ENCODE measurements at regions not wholly inside any gene's neighbourhood (a gene's known extent, or its start where the extent isn't known, plus 50 kb on each side); places are given as distances from the start of the nearest gene placed in this dataset.

DNA sequence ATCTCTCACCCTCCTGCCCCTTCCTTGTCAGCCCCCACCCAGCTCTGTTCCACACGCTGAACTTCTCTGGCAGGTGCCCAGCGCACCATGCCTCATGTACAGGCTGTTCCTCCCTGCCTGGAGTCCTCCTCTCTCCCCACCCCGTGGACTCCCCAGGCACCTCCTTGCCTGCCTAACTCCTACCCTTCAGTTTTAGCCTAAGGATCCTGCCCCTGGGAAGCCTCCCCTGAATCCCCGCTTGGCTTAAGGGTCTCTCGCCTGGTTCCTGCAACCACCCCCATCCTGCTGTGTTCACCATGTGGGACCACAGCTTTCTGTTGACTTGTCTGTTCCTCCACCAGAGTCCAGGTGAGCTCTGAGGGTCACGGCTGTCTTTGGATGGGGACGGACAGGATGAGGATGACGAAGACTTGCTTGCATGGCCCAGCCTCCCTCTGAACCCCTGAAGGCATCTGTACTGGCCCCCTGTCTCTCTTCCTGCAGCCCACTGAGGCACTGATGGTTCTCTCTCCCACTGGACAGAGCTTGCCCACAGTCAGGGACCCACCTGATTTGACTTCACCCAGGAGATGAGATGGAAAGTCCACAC lies 153.2 kb upstream of the C1orf174 start:
- no peaks in the 10 kb centered on the region for H3K27me3 ChIP-seq (ENCODE audit: insufficient read depth, insufficient read length)
- no peak overlapping the region for H3K4me3 ChIP-seq (ENCODE audit: insufficient read length, low read depth)
- H3K4me1 ChIP-seq (ENCODE audit: insufficient read depth, insufficient read length): peaks cover 6% of the 10 kb centered on the region
- no peaks in the 10 kb centered on the region for H3K36me3 ChIP-seq (ENCODE audit: insufficient read depth, insufficient read length, low read length)
- TF ChIP-seq SUZ12 (IDR thresholded peaks at IDR 0.05; ENCODE audit: extremely low read depth, insufficient read depth, insufficient read length) (no peak), ZNF274 (IDR thresholded peaks at IDR 0.05; ENCODE audit: low read depth, low read length) (no peak), YY1 (IDR thresholded peaks at IDR 0.05; ENCODE audit: insufficient read depth, insufficient read length) (no peak)
- no peak overlapping the region for H3K9ac ChIP-seq (ENCODE audit: insufficient read length, low read depth)
- no peaks in the 10 kb centered on the region for H3K9me3 ChIP-seq (ENCODE audit: insufficient read depth, low read length)
- DNase-seq (ENCODE audit: low read depth, low spot score): no peak

DNA sequence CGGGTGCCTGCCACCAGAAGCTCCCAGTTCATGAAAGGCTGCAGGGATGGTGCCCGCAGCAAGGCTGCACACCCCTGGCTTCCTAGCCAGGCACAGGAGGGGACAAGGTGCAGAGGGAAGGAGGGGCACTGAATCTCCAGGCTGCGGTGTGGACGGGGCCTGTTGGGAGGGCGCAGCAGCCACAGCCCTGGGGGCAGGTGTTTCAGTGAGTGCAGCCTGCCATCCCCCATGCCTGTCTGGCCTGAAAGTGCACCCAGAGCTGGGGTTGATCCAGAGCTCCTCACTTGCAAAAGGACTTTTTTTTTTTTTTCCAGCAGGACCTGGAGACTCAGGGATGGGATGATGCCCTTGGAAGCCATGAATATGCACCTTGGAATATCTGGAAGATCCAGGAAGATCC lies 153.7 kb upstream of the C1orf174 start:
- H3K27me3 ChIP-seq (ENCODE audit: insufficient read depth, insufficient read length): no peaks in the 10 kb centered on the region
- no peaks in the 10 kb centered on the region for H3K36me3 ChIP-seq (ENCODE audit: insufficient read depth, insufficient read length, low read length)
- no peak overlapping the region for H3K4me3 ChIP-seq (ENCODE audit: insufficient read length, low read depth)
- DNase-seq (ENCODE audit: low read depth, low spot score): no peak
- H3K4me1 ChIP-seq (ENCODE audit: insufficient read depth, insufficient read length): peaks cover 6% of the 10 kb centered on the region
- H3K9me3 ChIP-seq (ENCODE audit: insufficient read depth, low read length): no peaks in the 10 kb centered on the region
- no peak for TF ChIP-seq SUZ12 (IDR thresholded peaks at IDR 0.05; ENCODE audit: extremely low read depth, insufficient read depth, insufficient read length)
- TF ChIP-seq YY1 (IDR thresholded peaks at IDR 0.05; ENCODE audit: insufficient read depth, insufficient read length): no peak
- TF ChIP-seq ZNF274 (IDR thresholded peaks at IDR 0.05; ENCODE audit: low read depth, low read length): no peak
- no peak overlapping the region for H3K9ac ChIP-seq (ENCODE audit: insufficient read length, low read depth)

DNA sequence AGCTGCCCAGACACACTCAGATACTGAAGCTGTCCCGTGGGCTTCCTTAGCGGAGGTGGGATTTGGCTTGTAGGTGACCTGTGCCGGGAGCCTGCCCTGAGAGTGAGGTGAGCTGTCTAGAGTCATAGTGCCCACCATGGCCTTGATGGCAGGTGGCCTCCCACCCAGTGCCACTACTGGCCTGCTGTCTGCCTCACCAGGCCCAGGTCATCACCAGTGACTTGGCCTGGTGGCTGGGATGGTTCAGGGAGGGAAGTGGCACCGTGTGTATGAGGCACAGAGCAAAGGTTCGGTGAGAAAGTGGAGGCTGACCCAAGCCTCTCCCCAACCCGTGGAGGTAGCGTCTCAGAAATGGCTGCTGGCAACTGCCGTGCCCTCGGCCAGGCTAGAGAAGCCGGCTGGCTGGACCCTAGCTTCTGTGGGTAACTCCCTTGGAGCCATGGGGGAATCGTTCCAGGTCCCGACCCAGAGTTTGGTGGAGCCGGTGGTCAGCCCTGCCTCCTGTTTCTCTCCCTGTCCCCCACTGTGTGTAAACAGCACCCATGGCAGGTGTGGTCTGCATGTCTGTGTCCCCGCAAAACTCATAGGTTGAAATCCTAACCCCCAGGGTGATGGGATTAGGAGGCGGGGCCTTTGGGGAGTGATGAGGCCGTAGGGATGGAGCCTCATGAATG lies 155.4 kb upstream of the C1orf174 start:
- H3K36me3 ChIP-seq (ENCODE audit: insufficient read depth, insufficient read length, low read length): no peaks in the 10 kb centered on the region
- no peak for DNase-seq (ENCODE audit: low read depth, low spot score)
- H3K27me3 ChIP-seq (ENCODE audit: insufficient read depth, insufficient read length): no peaks in the 10 kb centered on the region
- TF ChIP-seq ZNF274 (IDR thresholded peaks at IDR 0.05; ENCODE audit: low read depth, low read length): no peak
- no peak for TF ChIP-seq YY1 (IDR thresholded peaks at IDR 0.05; ENCODE audit: insufficient read depth, insufficient read length)
- no peak for TF ChIP-seq SUZ12 (IDR thresholded peaks at IDR 0.05; ENCODE audit: extremely low read depth, insufficient read depth, insufficient read length)
- no peak overlapping the region for H3K4me3 ChIP-seq (ENCODE audit: insufficient read length, low read depth)
- no peaks in the 10 kb centered on the region for H3K9me3 ChIP-seq (ENCODE audit: insufficient read depth, low read length)
- H3K9ac ChIP-seq (ENCODE audit: insufficient read length, low read depth): no peak overlapping the region
- peaks cover 6% of the 10 kb centered on the region for H3K4me1 ChIP-seq (ENCODE audit: insufficient read depth, insufficient read length)

GRCh38 chr1:4056422-4056821 lies 156.3 kb upstream of the C1orf174 start:
- DNase-seq (ENCODE audit: low read depth, low spot score): no peak
- TF ChIP-seq SUZ12 (IDR thresholded peaks at IDR 0.05; ENCODE audit: extremely low read depth, insufficient read depth, insufficient read length) (no peak), ZNF274 (IDR thresholded peaks at IDR 0.05; ENCODE audit: low read depth, low read length) (no peak), YY1 (IDR thresholded peaks at IDR 0.05; ENCODE audit: insufficient read depth, insufficient read length) (no peak)
- Histone ChIP-seq H3K4me1 (ENCODE audit: insufficient read depth, insufficient read length) (peaks cover 6% of the 10 kb centered on the region), H3K9ac (ENCODE audit: insufficient read length, low read depth) (no peak overlapping the region), H3K27me3 (ENCODE audit: insufficient read depth, insufficient read length) (no peaks in the 10 kb centered on the region), H3K4me3 (ENCODE audit: insufficient read length, low read depth) (no peak overlapping the region), H3K36me3 (ENCODE audit: insufficient read depth, insufficient read length, low read length) (no peaks in the 10 kb centered on the region), H3K9me3 (ENCODE audit: insufficient read depth, low read length) (no peaks in the 10 kb centered on the region)

- Histone ChIP-seq H3K9me3 (ENCODE audit: insufficient read depth, low read length) (no peaks in the 10 kb centered on the region), H3K9ac (ENCODE audit: insufficient read length, low read depth) (no peak overlapping the region), H3K36me3 (ENCODE audit: insufficient read depth, insufficient read length, low read length) (no peaks in the 10 kb centered on the region), H3K4me1 (ENCODE audit: insufficient read depth, insufficient read length) (peaks cover 6% of the 10 kb centered on the region), H3K4me3 (ENCODE audit: insufficient read length, low read depth) (no peak overlapping the region), H3K27me3 (ENCODE audit: insufficient read depth, insufficient read length) (no peaks in the 10 kb centered on the region)
- TF ChIP-seq SUZ12 (IDR thresholded peaks at IDR 0.05; ENCODE audit: extremely low read depth, insufficient read depth, insufficient read length) (no peak), YY1 (IDR thresholded peaks at IDR 0.05; ENCODE audit: insufficient read depth, insufficient read length) (no peak), ZNF274 (IDR thresholded peaks at IDR 0.05; ENCODE audit: low read depth, low read length) (no peak)
- no peak for DNase-seq (ENCODE audit: low read depth, low spot score)
Observed at GRCh38 chr1:4056989-4057388, 156.9 kb upstream of the C1orf174 start.

DNA sequence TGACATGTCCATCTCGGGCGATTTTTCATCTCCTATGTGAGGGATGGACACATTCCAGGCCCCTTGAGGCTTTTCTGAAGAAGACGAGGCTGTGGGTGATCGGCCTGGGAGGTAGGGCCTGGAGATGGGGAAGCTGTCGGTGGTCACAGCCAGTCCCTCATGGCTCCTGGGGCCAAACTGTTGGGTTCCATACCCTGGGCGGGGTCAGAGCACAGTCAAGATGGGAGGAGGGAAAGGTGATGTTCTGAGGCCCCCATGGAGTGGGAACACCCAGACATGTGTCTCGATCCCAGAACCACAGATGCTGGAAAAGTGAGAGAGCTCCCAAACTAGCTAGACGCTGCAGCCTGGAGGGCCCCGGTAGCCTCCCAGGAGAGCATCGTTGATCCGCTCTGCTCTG lies 157.5 kb upstream of the C1orf174 start:
- Histone ChIP-seq H3K9me3 (ENCODE audit: insufficient read depth, low read length) (no peaks in the 10 kb centered on the region), H3K27me3 (ENCODE audit: insufficient read depth, insufficient read length) (no peaks in the 10 kb centered on the region)
- TF ChIP-seq YY1 (IDR thresholded peaks at IDR 0.05; ENCODE audit: insufficient read depth, insufficient read length) (no peak), ZNF274 (IDR thresholded peaks at IDR 0.05; ENCODE audit: low read depth, low read length) (no peak), SUZ12 (IDR thresholded peaks at IDR 0.05; ENCODE audit: extremely low read depth, insufficient read depth, insufficient read length) (no peak)

DNA sequence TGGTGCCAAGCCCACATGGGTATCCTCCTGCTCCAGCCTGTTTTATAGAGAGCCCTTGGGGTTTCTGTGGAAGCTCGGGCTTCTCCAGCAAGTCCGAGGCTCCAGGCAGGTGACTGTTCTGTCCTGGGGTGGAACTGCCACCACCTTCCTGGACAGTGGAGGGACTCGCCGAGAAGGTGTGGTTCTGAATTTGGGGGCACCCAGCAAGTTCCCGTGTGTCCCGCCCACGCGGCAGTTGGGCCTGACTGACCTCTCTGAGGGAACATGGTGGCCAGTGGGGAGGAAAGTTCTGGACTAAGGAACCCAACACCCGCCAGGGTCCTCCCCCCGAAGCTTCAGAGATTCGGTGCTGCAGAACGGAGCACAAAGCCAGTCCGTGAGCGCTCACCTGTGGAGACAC lies 158.1 kb upstream of the C1orf174 start:
- H3K9ac ChIP-seq (ENCODE audit: insufficient read length, low read depth): no peak overlapping the region
- H3K9me3 ChIP-seq (ENCODE audit: insufficient read depth, low read length): no peaks in the 10 kb centered on the region
- H3K27me3 ChIP-seq (ENCODE audit: insufficient read depth, insufficient read length): no peaks in the 10 kb centered on the region
- no peak for TF ChIP-seq YY1 (IDR thresholded peaks at IDR 0.05; ENCODE audit: insufficient read depth, insufficient read length)
- TF ChIP-seq ZNF274 (IDR thresholded peaks at IDR 0.05; ENCODE audit: low read depth, low read length): no peak
- H3K36me3 ChIP-seq (ENCODE audit: insufficient read depth, insufficient read length, low read length): no peaks in the 10 kb centered on the region
- no peak overlapping the region for H3K4me3 ChIP-seq (ENCODE audit: insufficient read length, low read depth)
- peaks cover 6% of the 10 kb centered on the region for H3K4me1 ChIP-seq (ENCODE audit: insufficient read depth, insufficient read length)
- DNase-seq (ENCODE audit: low read depth, low spot score): no peak

More for the DNA sequence above, 157.5 kb upstream of the C1orf174 start:
- Histone ChIP-seq H3K4me3 (ENCODE audit: insufficient read length, low read depth) (no peak overlapping the region), H3K36me3 (ENCODE audit: insufficient read depth, insufficient read length, low read length) (no peaks in the 10 kb centered on the region), H3K9ac (ENCODE audit: insufficient read length, low read depth) (no peak overlapping the region), H3K4me1 (ENCODE audit: insufficient read depth, insufficient read length) (peaks cover 6% of the 10 kb centered on the region)
- DNase-seq (ENCODE audit: low read depth, low spot score): no peak

All from NT2/D1 (cell line).